ENCODE measurements at regions not wholly inside any gene's neighbourhood (a gene's known extent, or its start where the extent isn't known, plus 50 kb on each side); places are given as distances from the start of the nearest gene placed in this dataset.

DNA sequence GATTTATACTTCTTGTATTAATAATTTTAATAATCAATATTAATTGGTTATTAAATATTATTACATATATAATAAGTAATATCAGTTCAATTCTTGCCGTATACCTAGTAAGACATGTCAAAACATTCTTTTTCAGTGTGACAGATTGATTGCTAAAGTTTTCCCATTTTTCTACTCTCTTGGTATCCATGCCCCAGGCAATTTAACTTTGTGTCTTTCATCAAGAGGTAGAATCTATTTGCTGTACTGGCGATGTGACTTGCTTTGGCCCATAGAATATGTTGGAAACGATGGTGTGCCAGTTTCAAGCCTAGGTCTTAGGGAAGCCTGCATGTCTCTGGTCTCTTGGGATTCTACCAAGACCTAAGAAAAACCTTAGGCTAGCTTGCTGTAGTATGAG lies 436.1 kb upstream of the ADAMTS5 start:
- DNase-seq: no peak
- Mint-ChIP-seq H3K27me3 (ENCODE audit: low read depth, poor library complexity) (no peaks in the 10 kb centered on the region), H3K27ac (no peak overlapping the region), H3K4me1 (no peaks in the 10 kb centered on the region), H3K9me3 (no peaks in the 10 kb centered on the region), H3K36me3 (ENCODE audit: low read depth) (no peaks in the 10 kb centered on the region), H3K4me3 (no peak overlapping the region)
- TF ChIP-seq, protein P1, sequence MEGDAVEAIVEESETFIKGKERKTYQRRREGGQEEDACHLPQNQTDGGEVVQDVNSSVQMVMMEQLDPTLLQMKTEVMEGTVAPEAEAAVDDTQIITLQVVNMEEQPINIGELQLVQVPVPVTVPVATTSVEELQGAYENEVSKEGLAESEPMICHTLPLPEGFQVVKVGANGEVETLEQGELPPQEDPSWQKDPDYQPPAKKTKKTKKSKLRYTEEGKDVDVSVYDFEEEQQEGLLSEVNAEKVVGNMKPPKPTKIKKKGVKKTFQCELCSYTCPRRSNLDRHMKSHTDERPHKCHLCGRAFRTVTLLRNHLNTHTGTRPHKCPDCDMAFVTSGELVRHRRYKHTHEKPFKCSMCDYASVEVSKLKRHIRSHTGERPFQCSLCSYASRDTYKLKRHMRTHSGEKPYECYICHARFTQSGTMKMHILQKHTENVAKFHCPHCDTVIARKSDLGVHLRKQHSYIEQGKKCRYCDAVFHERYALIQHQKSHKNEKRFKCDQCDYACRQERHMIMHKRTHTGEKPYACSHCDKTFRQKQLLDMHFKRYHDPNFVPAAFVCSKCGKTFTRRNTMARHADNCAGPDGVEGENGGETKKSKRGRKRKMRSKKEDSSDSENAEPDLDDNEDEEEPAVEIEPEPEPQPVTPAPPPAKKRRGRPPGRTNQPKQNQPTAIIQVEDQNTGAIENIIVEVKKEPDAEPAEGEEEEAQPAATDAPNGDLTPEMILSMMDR (IDR thresholded peaks at IDR 0.05): no peak

DNA sequence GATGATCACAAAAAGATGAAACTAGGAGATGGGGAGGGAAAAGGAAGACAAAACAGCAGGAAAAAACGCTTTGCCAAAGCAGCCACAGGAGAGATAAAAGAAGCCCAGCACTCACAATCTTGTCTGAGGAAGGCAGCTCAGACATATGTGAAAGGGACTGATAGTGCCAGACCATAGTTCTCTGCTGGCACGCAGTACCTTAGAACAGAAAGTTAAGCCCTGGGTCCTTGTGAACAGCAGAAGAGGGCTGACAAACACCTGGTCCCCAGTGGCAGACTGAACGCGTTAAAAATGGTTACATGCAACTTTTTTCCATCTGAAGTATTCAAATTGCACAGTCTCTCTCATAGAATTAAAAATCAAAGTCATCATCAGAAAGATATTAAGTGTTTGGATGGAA lies 433.2 kb upstream of the ADAMTS5 start:
- Mint-ChIP-seq H3K4me1 (no peaks in the 10 kb centered on the region), H3K27me3 (ENCODE audit: low read depth, poor library complexity) (no peaks in the 10 kb centered on the region), H3K4me3 (no peak overlapping the region), H3K36me3 (ENCODE audit: low read depth) (no peaks in the 10 kb centered on the region), H3K9me3 (no peaks in the 10 kb centered on the region), H3K27ac (no peak overlapping the region)
- DNase-seq: no peak
- TF ChIP-seq, protein P1 (IDR thresholded peaks at IDR 0.05): no peak

DNA sequence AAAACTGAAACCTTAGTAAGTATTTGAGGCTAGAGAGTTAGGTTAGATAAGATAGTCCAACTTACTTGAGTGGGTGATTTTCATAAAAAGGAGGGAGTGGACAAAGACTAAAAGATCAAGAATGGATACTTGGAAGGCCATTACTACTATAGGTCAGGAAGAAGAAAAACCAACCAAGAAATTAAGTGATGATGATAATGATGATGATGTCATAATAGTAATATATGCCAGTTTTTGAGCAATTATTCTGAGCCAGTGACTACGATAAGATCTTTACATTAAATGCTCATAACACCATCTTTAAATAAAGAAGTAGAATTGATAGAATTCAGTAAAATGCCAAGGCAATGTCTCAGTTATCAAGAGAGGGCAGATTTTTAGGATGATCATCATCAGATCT lies 430.7 kb upstream of the ADAMTS5 start:
- Mint-ChIP-seq H3K4me1 (no peaks in the 10 kb centered on the region), H3K27me3 (ENCODE audit: low read depth, poor library complexity) (no peaks in the 10 kb centered on the region), H3K9me3 (no peaks in the 10 kb centered on the region), H3K27ac (no peak overlapping the region), H3K36me3 (ENCODE audit: low read depth) (no peaks in the 10 kb centered on the region), H3K4me3 (no peak overlapping the region)
- TF ChIP-seq, protein P1 (IDR thresholded peaks at IDR 0.05): no peak
- DNase-seq: no peak

DNA sequence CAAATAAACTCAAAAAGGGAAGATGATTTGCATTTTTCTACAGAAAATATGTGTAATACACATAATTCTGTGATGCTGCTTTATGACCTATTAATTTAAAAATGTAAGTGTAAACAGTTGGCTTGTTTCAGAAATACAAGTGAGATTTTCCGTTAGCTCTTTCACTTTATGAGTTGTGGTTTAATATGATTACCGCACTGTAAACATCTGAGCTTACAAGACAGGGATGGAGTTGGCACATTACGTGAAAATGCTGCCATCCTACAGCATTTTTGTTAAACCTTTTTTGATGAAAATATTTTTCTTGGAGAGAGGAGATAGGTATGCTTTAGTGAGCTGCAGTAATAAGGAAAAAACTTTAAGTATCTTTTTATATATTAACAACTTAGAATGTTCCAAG lies 426.8 kb upstream of the ADAMTS5 start:
- DNase-seq: no peak
- H3K4me1 Mint-ChIP-seq: no peaks in the 10 kb centered on the region

DNA sequence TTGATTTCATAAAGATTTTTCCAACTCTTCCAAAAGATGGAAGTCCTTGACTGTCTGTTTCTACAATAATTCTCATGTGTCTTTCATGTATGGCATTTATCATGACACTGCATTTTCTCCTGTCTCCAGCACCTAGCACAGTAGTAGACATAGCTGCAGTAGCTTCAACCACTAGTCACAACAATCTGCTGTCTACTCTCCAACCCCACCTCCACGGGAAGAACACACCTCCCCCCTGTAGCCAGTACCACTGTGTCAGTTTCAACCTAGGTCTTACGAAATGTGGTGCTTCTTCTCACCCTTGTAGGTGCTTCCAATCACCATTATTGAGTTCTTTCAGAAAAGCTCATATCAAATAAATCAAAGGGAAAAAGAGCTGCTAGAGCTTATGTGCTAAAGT lies 425.1 kb upstream of the ADAMTS5 start:
- H3K36me3 Mint-ChIP-seq (ENCODE audit: low read depth): no peaks in the 10 kb centered on the region
- H3K27me3 Mint-ChIP-seq (ENCODE audit: low read depth, poor library complexity): peaks cover 3% of the 10 kb centered on the region
- no peak for DNase-seq
- TF ChIP-seq, protein P1 (IDR thresholded peaks at IDR 0.05): no peak
- no peaks in the 10 kb centered on the region for H3K4me1 Mint-ChIP-seq
- H3K4me3 Mint-ChIP-seq: no peak overlapping the region
- no peak overlapping the region for H3K27ac Mint-ChIP-seq
- no peaks in the 10 kb centered on the region for H3K9me3 Mint-ChIP-seq

More for the DNA sequence above, 426.8 kb upstream of the ADAMTS5 start:
- TF ChIP-seq, protein P1 (IDR thresholded peaks at IDR 0.05): no peak
- no peaks in the 10 kb centered on the region for H3K36me3 Mint-ChIP-seq (ENCODE audit: low read depth)
- H3K27me3 Mint-ChIP-seq (ENCODE audit: low read depth, poor library complexity): peaks cover 3% of the 10 kb centered on the region
- H3K9me3 Mint-ChIP-seq: no peaks in the 10 kb centered on the region
- H3K27ac Mint-ChIP-seq: no peak overlapping the region
- H3K4me3 Mint-ChIP-seq: no peak overlapping the region

DNA sequence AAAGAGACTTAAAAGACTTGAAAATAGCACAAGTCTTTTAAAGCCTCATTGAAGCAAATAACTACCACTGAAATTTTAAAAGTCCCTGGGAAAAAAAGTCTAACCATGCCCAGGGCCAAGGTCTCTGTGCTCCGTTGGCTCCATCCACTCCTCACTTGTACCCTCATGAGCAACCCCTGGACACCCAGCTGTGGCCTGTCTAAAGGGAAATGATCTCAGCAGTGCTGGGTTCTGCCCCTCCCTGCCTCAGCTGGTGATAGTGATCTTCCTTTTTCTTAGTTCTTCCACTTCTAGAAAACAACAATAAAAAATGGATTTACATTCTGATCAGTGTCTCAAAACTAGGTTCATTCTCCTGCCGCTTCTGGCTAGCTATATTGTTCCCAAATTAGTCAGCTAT lies 423.5 kb upstream of the ADAMTS5 start:
- no peak overlapping the region for H3K4me3 Mint-ChIP-seq
- H3K9me3 Mint-ChIP-seq: no peaks in the 10 kb centered on the region
- no peak for DNase-seq
- H3K27me3 Mint-ChIP-seq (ENCODE audit: low read depth, poor library complexity): peaks cover 3% of the 10 kb centered on the region
- no peaks in the 10 kb centered on the region for H3K4me1 Mint-ChIP-seq
- TF ChIP-seq, protein P1 (IDR thresholded peaks at IDR 0.05): no peak
- H3K27ac Mint-ChIP-seq: no peak overlapping the region
- no peaks in the 10 kb centered on the region for H3K36me3 Mint-ChIP-seq (ENCODE audit: low read depth)

Data from nephron progenitor cell (in vitro differentiated cells).